Stimulated activated CD4-positive, alpha-beta T cell treated with anti-CD3 and anti-CD28 coated beads, Interleukin-4, amount 100 ng/mL, for 4 hours (primary cell): ENCODE measurements at regions not wholly inside any gene's neighbourhood (a gene's known extent, or its start where the extent isn't known, plus 50 kb on each side); places are given as distances from the start of the nearest gene placed in this dataset.
"Not testable (repeated sequence)": the region's sequence is repeated elsewhere in the genome, so short reads cannot be mapped to it uniquely, and the experiment has no call there.

ENCODE experiments used
- DNase-seq, 2 experiments: peaks; one replicate each; pipeline ENCODE4 v3.0.0-alpha.2; 2020

DNA sequence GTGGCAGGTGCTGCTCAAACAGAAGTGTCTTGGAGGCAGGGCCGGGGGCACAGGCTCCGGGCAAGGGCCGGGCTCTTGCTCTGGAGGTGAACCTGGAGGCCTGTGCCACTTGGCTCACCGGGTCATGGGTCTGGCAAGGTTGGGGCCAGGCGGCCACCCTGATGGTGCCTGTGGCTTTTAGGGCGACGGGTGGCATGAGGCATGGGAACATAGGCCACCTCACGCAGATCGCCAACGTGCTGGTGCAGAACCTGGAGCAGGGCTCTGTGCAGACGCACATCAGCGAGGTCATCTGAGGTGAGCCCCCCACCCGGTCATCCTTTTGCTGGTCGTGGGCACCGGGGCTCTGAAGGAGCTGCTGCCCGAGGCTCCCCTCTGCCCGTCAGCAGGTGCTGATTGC lies 202.7 kb downstream of the LIPI start:
- not testable (repeated sequence) for DNase-seq

DNA sequence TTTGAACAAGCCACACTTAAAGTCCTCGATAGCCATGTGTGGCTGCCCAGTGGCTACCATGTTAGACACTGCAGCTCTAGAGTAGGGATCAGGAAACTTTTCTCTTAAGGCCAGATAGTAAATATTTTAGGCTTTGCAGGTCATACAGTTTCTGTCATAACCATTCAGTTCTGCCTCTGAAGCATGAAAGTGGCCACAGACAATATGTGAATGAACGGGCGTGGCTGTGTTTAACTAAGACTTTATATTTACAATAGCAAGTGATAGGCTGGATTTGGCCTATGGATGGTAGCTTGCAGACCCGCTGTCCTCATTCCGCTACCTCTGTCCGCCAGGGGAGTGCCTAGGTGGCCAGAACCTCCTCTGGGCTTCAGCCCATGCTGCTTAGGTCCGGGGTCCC lies 204.6 kb downstream of the LIPI start:
- DNase-seq = not testable (repeated sequence)

DNA sequence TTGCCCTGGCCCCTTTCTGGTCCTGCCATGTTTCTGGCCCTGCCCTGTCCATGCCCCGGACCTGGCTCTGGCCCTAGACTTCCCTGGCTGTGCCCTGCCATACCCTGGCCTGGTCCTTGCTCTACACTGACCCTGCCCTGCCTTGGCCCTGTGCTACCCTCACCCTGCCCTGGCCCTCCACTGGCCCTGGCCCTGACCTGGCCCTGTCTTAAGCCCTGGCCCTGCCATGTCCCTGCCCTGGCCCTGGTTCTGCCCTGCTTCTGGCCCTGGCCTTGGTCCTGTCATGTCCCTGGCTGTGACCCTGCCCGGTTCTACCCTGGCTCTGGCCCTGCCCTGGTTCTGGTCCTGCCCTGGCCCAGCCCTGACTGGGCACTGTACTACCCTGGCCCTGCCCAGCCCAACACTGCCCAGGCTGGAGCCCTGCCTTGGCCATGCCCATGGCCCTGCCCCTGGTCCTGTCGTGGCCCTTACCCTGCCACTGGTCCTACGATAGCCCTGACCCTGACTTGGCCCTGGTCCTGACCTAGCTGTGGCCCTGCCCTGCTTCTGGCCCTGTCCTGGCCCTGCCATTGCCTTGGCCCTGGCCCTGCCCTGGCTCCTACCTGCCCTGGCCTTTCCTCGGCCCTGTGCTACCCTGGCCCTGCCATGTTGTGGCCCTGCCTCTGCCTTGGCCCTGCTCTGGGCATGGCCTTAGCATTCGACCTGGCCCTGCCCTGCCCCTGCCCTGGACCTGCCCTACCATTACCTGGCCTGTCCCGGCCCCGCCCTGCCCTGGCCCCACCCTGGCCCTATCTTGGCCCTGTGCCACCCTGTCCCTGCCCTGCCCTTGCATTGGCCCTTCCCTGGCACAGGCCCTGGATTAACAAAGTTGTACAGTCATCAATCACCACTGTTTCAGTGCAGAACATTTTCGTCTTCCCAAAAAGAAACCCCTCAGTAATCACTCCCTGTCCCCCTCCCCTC lies 223.5 kb downstream of the LIPI start:
- DNase-seq = not testable (repeated sequence)

DNA sequence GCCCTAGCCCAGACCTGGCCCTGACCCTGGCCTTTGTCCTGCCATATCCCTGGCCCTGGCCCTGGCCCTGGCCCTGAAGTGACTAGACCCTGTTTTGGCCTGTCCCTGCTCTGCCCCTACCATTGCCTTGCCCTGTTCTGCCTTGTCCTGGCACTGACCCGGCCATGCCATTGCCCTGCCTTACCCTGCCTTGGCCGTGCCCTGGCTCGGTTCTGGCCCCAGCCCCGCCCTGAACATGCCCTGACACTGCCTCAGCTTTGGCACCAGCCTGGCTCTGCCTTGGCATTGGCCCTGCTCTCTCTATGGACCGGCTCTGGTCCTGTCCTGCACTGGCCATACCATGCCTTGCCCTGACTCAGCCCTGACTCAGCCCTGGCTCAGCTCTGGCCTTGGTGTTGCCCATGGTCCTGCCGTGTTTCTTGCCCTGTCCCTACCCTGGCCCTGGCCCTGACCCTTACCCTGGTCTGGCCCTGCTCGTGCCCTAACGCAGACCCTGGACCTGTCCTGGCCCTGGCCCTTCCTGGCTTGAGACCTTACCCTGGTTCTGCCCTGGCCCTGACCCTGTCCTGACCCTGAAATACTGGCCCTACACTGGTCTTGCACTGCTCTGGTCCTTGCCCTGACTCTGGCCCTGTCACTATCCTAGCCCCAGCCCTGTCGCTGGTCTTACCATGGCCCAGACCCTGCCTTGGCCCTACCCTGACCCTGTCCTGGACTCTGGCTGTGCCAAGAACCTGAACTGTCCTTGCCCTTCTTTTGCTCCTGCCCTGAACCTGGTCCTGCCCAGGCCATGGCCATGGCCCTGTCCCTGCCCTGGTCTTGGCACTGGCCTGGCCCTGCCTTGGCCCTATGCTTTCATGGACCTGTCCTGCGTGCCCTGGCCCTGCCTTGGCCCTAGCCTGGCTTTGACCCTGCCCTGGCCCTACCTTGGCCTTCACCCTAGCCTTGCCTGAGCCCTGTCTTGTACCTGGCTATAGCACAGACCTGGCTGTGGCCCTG lies 224.6 kb downstream of the LIPI start:
- not testable (repeated sequence) for DNase-seq

DNA sequence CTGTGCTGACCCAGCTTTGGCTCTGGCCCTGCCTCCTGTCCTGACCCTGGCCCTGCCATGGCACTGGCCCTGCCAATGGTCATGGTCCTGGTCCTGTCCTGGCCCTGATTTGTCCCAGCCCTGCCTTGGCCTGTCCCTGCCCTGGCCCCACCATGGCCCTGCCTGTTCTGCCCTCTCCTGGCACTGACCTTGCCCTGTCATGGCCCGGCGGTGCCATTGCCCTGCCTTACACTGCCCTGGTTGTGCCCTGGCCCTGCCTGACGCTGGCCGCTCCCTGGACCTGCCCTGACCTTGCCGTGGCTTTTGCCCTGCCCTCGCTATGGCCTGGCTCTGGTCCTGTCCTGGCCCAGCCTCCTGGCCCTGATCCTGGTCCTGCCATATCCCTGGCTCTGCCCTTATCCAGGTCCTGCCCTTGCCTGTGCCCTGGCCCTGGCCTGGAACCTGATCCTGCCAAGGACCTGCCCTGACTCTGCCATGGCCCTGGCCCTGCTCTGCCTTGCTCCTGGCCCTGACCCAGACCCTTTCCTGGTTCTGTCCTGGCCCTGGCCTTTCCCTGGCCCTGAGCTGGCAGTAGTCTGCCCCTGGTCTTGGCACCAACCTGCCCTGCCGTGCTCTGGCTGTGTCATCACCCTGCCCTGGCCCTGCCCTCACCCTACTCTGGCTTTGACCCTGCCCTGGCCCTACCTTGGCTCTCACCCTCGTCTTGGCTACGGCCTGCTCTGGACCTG lies 225.5 kb downstream of the LIPI start:
- DNase-seq = not testable (repeated sequence)

DNA sequence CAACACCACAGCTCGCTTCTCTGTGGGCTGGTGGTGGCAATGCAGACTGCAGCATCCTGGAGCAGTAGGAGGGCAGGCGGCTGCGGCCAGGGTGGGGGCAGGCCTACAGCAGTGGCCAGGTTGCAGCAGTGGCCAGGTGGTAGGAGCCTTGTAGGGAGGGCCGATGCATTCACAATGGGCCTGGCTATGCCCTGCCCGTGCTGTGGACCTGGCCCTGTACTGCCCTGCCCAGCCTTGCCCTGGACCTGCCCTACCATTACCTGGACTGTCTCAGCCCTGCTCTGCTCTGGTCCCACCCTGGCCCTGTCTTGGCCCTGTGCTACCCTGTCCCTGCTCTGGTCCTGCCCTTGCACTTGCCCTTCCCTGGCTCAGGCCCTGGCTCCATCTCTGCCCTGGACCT lies 226.0 kb downstream of the LIPI start:
- DNase-seq = not testable (repeated sequence)

DNA sequence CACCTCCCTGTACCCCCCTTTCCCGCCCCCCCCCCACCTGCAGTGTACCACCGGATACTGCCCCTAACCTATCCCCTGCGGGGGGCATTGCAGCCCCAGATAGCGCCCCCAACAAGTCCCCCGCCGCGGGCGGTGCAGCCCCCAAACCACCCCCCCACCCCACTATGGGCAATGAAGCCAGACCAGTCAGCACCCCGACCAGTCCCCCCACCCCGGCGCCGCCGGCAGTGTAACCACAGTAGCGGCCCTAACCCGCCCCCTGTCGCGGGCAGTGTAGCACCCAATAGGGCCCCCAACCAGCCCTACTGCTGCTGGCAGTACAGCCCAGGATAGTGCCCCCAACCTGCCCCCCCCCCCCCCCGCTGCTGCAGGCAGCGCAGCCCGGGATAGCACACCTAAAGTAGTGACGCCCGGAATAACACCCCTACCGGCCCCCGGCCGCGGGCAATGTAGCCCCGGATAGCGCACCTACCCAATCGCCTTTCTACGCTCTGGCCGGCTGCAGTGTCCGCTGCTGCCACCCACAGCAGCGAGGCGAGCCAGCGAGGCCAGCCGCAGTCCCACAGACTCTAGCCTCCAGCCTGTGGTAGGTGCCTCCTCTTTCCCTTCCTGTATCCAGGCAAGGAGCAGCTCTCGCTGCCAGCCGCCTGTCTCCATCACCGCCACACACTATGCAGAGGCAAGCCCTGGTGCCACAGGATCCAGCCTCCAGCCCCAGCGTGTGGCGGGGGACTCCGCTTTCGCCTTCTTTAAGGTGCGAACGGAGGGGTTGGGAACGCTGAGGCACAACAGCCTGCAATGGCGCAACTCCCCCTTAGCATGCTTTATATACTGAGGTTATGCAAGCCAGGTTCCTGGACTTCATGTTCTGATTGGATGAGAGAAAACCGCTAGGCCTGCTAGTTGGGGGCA lies 229.3 kb downstream of the LIPI start:
- not testable (repeated sequence) for DNase-seq

DNA sequence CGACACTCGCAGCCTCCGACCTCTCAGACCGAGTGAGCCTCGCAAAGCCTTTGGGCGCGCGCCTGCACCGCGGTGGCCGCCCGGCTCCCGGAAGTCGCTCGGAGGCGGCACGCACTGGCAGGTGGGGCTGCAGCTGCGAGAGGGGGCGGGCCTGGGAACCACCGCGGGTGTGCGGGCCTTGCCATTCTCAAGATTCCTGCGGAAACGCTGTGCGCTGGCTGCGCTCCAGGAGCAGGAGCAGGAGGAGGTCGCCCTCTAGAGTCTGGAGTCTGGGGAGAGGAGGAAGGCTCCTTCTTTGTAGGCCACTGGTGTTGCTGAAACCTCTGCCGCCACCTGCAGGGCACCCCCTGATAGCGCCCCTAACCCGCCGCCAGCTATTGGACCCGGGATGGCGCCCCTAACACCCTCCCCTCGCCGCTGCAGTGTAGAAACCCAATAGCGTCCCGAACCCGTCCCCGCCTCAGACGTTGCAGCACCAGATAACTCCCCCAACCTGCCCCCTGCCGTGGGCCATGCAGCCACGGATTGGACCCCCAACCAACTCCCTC lies 230.6 kb downstream of the LIPI start:
- peak; percentile 55 to 62 for DNase-seq

DNA sequence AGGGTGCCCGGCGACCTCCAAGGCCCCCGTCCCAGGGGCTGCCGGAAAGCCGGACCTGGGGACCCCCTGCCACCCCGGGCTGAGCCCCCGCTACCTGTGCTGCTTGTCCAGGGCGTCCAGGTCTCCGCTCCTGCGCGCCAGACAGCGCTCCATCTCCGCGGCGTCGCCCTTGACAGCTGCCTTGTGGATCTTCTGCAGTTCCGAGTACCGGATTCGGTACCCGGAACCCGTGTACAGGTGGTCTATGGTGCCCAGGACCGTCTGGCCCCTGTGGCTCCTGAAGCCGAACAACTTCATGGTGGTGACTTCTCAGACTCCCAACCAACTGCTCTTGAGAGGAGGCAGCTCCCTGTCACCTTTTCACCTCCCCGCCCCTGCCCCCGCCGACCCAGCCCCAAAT lies 231.1 kb downstream of the LIPI start:
- not testable (repeated sequence) for DNase-seq

DNA sequence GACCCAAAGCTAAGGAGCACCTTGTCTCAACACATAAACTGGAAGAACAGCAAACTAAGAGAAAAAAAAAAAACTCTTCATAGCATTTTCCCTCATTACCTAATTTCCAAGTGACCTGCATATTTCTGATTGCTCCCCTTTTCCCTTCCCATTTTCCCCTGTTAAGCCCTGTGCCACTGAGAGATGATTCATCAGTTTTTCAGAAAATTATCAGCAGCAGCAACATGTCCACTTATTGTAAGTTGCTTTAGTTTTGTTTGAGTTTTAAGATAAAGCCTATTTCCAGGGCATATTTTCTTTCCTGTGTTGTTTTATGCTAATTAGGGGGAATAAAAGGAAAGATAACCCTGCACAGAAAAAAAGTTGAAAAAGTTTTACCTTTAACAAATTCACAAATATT lies 236.2 kb downstream of the LIPI start:
- DNase-seq = not testable (repeated sequence)

DNA sequence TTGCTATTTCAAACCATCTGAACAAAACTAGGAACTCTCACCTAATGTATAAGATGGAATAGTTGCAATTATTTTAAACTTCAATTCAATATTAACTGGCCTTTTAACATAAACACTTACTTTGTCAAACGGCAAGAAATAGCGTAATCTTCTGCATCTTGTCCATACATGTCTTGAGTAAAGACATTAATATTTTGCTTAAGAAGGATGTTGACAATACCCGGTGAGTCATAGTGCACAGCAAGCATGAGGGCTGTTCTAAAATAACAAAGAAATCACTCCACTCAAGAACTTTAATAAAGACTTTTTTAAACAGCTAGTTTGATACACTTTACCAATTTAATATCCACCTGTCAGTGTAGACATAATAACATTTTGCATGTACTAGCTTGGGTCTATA lies 240.9 kb downstream of the LIPI start:
- not testable (repeated sequence) for DNase-seq

DNA sequence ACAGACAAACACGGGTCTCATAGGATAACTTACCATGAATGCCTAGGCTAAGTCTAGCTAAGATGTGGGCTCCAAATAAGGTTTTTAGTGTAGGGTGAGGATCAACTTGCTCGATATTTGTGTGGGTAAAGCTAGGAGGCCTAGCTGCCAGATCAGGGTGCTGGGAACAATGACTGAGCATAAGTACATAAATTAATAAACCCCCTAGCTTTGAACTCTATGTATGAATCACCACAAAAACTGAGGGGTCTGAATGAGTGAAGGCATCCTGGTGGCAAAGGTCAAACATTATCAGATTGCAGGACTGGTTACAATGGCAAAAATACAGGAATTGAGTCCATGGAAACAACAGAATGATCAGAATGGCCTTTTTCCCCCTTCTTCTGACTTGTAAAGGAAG lies 241.8 kb downstream of the LIPI start:
- DNase-seq = not testable (repeated sequence)

DNA sequence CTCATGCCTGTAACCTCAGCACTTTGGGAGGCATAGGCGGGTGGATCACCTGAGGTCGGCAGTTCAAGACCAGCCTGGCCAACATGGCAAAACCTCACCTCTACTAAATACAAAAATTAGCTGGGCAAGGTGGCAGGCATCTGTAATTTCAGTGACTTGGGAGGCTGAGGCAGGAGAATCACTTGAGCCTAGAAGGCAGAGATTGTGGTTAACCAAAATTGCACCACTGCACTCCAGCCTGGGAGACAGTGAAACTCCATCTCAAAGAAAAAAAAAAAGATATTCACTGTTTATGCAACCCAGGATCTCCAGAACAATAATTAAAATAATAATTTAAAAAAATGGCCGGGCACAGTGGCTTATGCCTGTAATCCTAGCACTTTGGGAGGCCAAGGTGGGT lies 247.5 kb downstream of the LIPI start:
- not testable (repeated sequence) for DNase-seq

DNA sequence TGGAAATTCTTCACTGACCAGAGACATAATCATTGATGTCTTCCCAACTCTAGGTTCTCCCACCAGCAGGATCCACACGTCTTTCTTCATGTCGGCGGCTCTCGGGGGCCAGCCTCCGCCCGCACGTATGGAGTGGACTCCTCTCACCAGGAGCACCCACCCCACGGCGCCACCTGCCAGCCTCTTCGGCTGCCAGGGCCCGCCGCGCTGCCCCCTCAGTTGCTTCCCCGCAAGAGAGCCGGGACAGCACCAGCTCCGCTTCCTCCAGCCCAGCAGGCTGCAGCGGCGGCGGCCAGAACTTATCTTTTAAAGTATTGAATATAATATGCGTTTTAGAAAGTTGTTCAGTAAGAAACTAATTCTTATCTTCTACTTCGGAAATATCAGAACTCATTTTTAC lies 273.5 kb downstream of the LIPI start:
- no peak for DNase-seq

DNA sequence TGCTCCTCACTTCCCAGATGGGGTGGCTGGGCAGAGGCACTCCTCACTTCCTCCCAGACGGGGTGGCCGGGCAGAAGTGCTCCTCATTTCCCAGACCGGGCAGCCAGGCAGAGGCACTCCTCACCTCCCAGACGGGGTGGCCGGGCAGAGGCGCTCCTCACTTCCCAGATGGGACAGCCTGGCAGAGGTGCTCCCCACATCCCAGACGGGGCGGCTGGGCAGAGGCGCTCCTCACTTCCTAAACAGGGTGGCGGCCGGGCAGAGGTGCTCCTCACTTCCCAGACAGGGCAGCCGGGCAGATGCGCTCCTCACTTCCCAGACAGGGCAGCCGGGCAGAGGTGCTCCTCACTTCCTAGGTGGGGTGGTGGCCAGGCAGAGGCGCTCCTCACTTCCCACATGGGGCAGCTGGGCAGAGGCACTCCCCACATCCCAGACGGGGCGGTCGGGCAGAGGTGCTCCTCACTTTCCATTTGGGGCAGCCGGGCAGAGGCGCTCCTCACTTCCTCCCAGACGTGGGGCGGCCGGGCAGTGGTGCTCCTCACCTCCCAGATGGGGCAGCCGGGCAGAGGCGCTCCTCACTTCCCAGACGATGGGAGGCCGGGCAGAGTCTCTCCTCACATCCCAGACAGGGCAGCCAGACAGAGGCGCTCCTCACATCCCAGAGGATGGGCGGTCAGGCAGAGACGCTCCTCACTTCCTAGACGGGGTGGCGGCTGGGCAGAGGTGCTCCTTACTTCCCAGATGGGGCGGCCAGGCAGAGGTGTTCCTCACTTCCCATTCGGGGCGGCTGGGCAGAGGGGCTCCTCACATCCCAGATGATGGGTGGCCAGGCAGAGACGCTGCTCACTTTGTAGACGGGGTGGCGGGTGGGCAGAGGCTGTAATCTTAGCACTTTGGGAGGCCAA lies 274.5 kb downstream of the LIPI start:
- not testable (repeated sequence) for DNase-seq

DNA sequence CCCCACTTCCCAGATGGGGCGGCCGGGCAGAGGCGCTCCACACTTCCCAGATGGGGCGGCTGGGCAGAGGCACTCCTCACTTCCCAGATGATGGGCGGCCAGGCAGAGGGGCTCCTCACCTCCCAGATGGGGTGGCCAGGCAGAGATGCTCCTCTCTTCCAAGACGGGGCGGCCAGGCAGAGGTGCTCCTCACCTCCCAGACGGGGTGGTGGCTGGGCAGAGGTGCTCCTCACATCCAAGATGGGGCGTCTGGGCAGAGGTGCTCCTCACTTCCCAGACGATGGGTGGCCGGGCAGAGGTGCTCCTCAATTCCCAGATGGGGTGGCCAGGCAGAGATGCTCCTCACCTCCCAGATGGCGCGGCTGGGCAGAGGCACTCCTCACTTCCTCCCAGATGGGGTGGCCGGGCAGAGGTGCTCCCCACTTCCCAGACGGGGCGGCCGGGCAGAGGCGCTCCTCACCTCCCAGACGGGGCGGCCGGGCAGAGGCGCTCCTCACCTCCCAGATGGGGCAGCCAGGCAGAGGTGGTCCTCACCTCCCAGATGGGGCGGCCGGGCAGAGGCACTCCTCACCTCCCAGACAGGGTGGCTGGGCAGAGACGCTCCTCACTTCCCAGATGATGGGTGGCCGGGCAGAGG lies 275.2 kb downstream of the LIPI start:
- DNase-seq = not testable (repeated sequence)

DNA sequence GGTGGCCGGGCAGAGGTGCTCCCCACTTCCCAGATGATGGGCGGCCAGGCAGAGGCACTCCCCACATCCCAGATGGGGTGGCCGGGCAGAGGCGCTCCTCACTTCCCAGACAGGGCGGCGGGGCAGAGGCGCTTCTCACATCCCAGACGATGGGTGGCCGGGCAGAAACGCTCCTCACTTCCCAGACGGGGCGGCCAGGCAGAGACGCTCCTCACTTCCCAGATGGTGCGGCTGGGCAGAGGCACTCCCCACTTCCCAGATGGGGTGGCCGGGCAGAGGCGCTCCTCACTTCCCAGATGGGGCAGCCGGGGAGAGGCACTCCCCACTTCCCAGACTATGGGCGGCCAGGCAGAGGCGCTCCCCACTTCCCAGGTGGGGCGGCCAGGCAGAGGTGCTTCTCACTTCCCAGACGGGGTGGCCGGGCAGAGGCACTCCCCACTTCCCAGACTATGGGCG lies 275.8 kb downstream of the LIPI start:
- not testable (repeated sequence) for DNase-seq

DNA sequence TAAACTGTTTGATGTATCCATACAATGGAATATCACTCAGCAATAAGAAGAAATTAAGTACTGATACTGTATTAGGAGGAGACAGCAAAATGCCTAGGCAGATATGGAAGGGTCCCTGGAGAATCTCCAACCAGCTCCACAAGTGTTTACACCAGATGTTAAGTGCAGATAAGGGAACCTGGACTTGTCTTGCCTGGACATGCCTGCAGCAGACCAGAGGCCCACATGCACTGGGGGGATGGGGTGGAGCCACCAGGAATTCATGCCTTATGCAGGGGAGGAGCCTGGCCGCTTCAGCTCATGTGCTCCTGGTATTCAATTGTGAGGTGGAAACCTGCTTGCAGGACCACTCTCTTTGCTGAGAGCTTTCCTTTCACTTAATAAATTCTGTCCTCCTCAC lies 287.6 kb downstream of the LIPI start:
- not testable (repeated sequence) for DNase-seq

DNA sequence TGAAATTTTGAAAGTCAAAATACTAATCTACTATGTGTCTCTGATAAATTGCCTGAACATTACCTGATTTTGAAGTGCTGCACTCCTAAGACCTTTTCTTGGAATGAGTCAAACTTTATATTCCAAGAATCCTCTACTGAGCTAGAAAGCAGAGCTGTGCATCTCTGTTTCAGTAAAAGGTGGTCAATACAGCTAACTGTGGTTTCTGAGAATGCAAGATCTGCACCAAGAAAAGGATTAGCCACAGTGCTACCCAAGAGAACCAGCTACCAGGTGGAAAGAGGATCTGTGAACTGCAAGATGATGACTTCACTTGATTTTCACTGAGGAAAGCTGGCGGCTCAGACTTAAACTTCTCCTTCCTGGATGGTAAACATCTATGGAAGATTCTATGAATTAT lies 289.3 kb downstream of the LIPI start:
- DNase-seq = not testable (repeated sequence)
